BJ (cell line): ENCODE measurements at regions not wholly inside any gene's neighbourhood (a gene's known extent, or its start where the extent isn't known, plus 50 kb on each side); places are given as distances from the start of the nearest gene placed in this dataset. TPM values are rescaled to one million over a fixed set of nuclear protein-coding genes. Genes with fewer than 3 reads are reported as not detected.

ENCODE experiments used
- CTCF ChIA-PET: fragments of 350-600 bp; formaldehyde crosslinking; extraction: SDS; loops from one replicate; lab custom pipeline; 2021; ENCODE audit warnings: antibody characterized with exemption, inconsistent platforms; lab: Yijun Ruan, JAX
- POLR2A ChIA-PET: fragments of 300-600 bp; sonication (Branson Sonifier 250); formaldehyde crosslinking; extraction: SDS; loops from one replicate; lab custom pipeline; 2021; ENCODE audit warnings: antibody characterized with exemption; lab: Charles Lee
- DNase-seq: peaks from one replicate; pipeline ENCODE4 v3.0.0-alpha.2; 2011; ENCODE audit warnings: low read depth
- H3K27me3 ChIP-seq: 2 replicates; pipeline ENCODE4 v1.6.0; 2011; ENCODE audit warnings: low read length; ENCODE audit not compliant: control insufficient read depth, insufficient read depth
- H3K36me3 ChIP-seq: 2 replicates; pipeline ENCODE4 v1.5.1; 2011; ENCODE audit warnings: low read length; ENCODE audit not compliant: control insufficient read depth, insufficient read depth
- H3K4me3 ChIP-seq: 2 replicates; pipeline ENCODE4 v1.5.1; 2011; ENCODE audit warnings: low read depth, mild to moderate bottlenecking, control low read depth, low read length
- CTCF ChIP-seq: IDR thresholded peaks from 2 replicates; pipeline ENCODE4 v1.5.1; 2011; ENCODE audit warnings: low read depth, mild to moderate bottlenecking, control low read depth, inconsistent platforms, low read length, moderate library complexity; ENCODE audit not compliant: insufficient read depth
- small RNA-seq: library from RNA; depleted of rRNA; stranded (forward); fragments of <200 nt; gene quantifications from one replicate; pipeline ENCODE3, GENCODE V24; 2012; ENCODE audit warnings: low replicate concordance, low read depth; ENCODE audit not compliant: insufficient read length

GRCh38 chr17:62119373-62119772, 54.3 kb upstream of the MED13 start:
- no peak overlapping the region for H3K4me3 ChIP-seq
- no peaks in the 10 kb centered on the region for H3K36me3 ChIP-seq
- POLR2A ChIA-PET = no interaction called here
- no peak for DNase-seq
- no peak for TF ChIP-seq CTCF
- CTCF ChIA-PET = interaction anchor here (0.6 kb wide), 2 partner anchors 9 to 43 kb away, joined by 3 read pairs; no protein-coding TSS in a partner anchor
- H3K27me3 ChIP-seq = no peaks in the 10 kb centered on the region

Small RNAs in the stretch of these regions (small RNA-seq; reads per million reads assigned to genes)
- gene RF00019 = not detected
